Ectodermal cell (in vitro differentiated cells): ENCODE measurements at regions not wholly inside any gene's neighbourhood (a gene's known extent, or its start where the extent isn't known, plus 50 kb on each side); places are given as distances from the start of the nearest gene placed in this dataset.

Source experiments
- H3K27ac ChIP-seq: 2 replicates; pipeline ENCODE4 v1.7.0; 2013; ENCODE audit warnings: mild to moderate bottlenecking, low read depth, low read length; ENCODE audit not compliant: insufficient read depth, poor library complexity, severe bottlenecking
- H3K27me3 ChIP-seq: 2 replicates; pipeline ENCODE4 v1.7.0; 2013; ENCODE audit warnings: mild to moderate bottlenecking, low read length; ENCODE audit not compliant: insufficient read depth, control insufficient read depth, poor library complexity, severe bottlenecking
- H3K36me3 ChIP-seq: one replicate; pipeline ENCODE4 v1.7.0; 2013; ENCODE audit warnings: low read length; ENCODE audit not compliant: control insufficient read depth, insufficient read depth
- H3K4me1 ChIP-seq: one replicate; pipeline ENCODE4 v1.7.0; 2013; ENCODE audit warnings: low read length; ENCODE audit not compliant: control insufficient read depth, insufficient read depth
- H3K4me3 ChIP-seq: 2 replicates; pipeline ENCODE4 v1.7.0; 2013; ENCODE audit warnings: low read depth, low read length, control low read depth; ENCODE audit not compliant: insufficient read depth
- H3K9me3 ChIP-seq: 2 replicates; pipeline ENCODE4 v1.7.0; 2013; ENCODE audit warnings: mild to moderate bottlenecking, low read length, moderate library complexity; ENCODE audit not compliant: control insufficient read depth
- WGBS, 2 experiments: methylation state at CpG; one replicate each; pipeline ENCODE4 v1.1.7; 2013; ENCODE audit warnings: missing lambda C conversion rate in 2 of 2; 5-methylcytosine and 5-hydroxymethylcytosine counted together

GRCh38 chrX:69307756-69308155 lies 142.5 kb upstream of the PJA1 start:
- Histone ChIP-seq H3K36me3 (no peaks in the 10 kb centered on the region), H3K9me3 (no peaks in the 10 kb centered on the region), H3K27ac (no peak overlapping the region), H3K27me3 (no peaks in the 10 kb centered on the region), H3K4me3 (no peak overlapping the region), H3K4me1 (peaks cover 8% of the 10 kb centered on the region)
- 1 to 3% methylated on average over 9 to 10 of the region's 10 CpGs for WGBS, 2 experiments

- H3K4me1 ChIP-seq: peaks cover 8% of the 10 kb centered on the region
- 56 to 60% methylated on average over 1 of the region's 1 CpG for WGBS, 2 experiments
- H3K9me3 ChIP-seq: no peaks in the 10 kb centered on the region
- H3K27ac ChIP-seq: peak overlapping the region; percentile 2
- no peak overlapping the region for H3K4me3 ChIP-seq
- H3K27me3 ChIP-seq: no peaks in the 10 kb centered on the region
- no peaks in the 10 kb centered on the region for H3K36me3 ChIP-seq
Measured at GRCh38 chrX:69307029-69307428, 141.8 kb upstream of the PJA1 start.

DNA sequence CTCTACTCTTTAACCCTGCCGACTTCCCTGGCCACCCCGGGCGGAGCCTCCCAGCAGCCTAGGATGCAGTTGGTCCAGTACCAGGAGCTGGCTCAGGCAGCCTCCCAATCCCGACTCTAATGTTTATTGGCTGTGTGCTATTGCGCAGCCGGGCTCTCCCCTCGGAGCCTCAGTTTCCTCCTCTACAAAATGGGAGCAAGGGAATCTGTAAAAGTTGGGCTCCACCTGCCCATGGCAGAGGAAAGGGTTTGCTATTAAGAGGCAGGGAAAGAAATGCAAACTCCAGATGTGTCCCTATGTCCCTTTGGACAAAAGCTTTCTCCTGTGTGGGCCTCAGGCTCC lies 140.8 kb upstream of the PJA1 start:
- 12 to 14% methylated on average over 7 of the region's 7 CpGs for WGBS, 2 experiments
- Histone ChIP-seq H3K4me3 (no peak overlapping the region), H3K27ac (peak overlapping the region; percentile 55), H3K27me3 (no peaks in the 10 kb centered on the region), H3K36me3 (no peaks in the 10 kb centered on the region), H3K4me1 (peaks cover 8% of the 10 kb centered on the region), H3K9me3 (no peaks in the 10 kb centered on the region)

GRCh38 chrX:69305333-69306062 lies 140.2 kb upstream of the PJA1 start:
- H3K4me3 ChIP-seq: no peak overlapping the region
- WGBS, 2 experiments: 3 to 4% methylated on average over 39 of the region's 39 CpGs
- H3K27me3 ChIP-seq: no peaks in the 10 kb centered on the region
- peaks cover 8% of the 10 kb centered on the region for H3K4me1 ChIP-seq
- H3K36me3 ChIP-seq: no peaks in the 10 kb centered on the region
- H3K27ac ChIP-seq: peak overlapping the region; percentile 60
- H3K9me3 ChIP-seq: no peaks in the 10 kb centered on the region

DNA sequence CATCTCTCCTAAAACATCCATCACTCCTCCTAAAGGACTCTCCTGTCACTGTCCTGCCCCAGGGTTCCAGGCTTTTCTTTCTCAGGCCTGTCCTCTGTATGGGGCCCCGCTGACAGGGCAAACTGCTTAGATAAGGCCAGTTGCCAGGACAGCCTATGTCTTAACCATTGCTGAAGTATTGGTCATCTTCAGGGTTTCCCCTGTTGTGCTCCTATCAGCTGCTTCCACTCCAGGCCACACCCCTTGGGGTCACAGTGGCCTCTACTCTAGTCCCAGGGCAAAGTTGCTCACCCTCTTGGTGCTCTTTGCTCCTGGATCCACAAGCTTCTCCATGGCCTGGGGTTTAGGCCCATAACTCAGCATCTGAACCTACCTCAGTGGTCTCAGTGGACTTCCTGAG lies 138.0 kb upstream of the PJA1 start:
- Histone ChIP-seq H3K9me3 (no peaks in the 10 kb centered on the region), H3K36me3 (no peaks in the 10 kb centered on the region), H3K27ac (no peak overlapping the region), H3K4me1 (peaks cover 8% of the 10 kb centered on the region), H3K27me3 (no peaks in the 10 kb centered on the region), H3K4me3 (no peak overlapping the region)
- 83 to 94% methylated on average over 1 of the region's 1 CpG for WGBS, 2 experiments

DNA sequence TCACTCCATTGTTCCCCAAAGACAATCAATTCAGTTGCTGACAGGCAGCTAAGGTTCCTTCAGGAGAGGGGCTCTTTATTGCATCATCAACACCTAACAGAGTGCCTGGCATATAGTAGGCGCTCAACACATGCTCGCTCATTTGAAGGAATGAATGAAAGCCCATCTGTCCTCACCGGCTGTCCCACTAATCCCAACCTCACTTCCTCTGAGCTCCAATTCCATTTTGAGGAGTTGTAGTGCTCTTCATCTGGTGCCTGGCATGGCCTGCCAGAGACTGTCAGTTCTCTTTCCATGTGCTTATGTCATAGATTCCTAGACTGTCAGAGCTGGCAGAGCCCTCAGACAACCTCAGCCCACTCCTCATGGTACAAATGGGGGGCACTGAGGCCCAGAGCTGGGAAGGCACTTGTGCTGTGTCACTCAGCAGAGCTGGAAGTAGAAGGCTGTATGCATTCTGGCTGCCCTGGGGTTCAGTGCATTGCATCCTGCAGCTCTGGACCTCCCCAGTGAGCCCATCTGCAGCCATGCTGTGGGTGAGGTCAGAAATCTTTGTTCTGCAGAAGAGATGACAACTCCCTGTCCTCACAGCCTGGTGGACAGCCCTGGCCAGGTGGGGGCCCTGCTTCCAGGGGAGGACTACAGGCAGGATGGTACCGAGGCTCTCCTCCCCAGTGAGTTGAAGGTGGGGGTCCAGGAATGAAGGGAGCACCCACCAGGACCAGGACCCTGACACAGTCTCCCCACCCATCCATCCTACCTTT lies 134.9 kb upstream of the PJA1 start:
- Histone ChIP-seq H3K27ac (no peak overlapping the region), H3K27me3 (no peaks in the 10 kb centered on the region), H3K36me3 (no peaks in the 10 kb centered on the region), H3K9me3 (no peaks in the 10 kb centered on the region), H3K4me3 (no peak overlapping the region), H3K4me1 (no peaks in the 10 kb centered on the region)
- 90 to 94% methylated on average over 4 of the region's 4 CpGs for WGBS, 2 experiments

- no peak overlapping the region for H3K27ac ChIP-seq
- H3K9me3 ChIP-seq: no peaks in the 10 kb centered on the region
- H3K36me3 ChIP-seq: no peaks in the 10 kb centered on the region
- no peaks in the 10 kb centered on the region for H3K27me3 ChIP-seq
- H3K4me3 ChIP-seq: no peak overlapping the region
- 88 to 95% methylated on average over 6 of the region's 6 CpGs for WGBS, 2 experiments
- no peaks in the 10 kb centered on the region for H3K4me1 ChIP-seq
Measured at GRCh38 chrX:69299285-69299684, 134.0 kb upstream of the PJA1 start.

DNA sequence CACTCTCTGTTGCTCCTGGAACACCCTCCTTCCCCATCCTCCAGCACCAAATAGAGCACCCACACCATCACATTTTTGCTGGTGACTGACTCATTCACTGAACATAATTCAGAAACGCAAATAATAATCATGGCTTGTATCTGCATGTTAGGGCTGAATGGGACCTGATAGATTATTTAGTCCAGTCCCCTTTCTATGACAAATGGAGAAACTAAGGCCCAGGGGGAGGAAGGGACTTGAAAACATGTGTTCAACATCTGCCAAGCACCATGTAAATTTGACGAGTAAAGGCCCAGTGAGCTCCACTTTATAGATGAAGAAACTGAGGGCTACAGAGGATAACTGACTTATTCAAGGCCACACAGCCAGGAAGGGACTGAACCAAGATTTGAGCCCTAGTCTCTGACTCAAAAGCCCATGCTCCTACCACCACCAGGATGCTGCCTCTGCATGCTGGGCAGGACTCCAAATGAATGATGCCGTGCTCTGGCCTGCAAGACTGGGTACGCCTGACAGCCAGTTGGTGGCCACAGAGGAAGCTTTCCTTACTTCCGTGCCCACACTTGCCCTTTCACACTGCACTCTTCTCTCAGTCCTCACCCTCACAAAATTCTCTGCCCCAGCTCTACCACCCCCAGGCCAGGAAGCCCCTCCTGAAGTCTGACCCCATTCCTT lies 133.3 kb upstream of the PJA1 start:
- H3K27me3 ChIP-seq: no peaks in the 10 kb centered on the region
- 87 to 94% methylated on average over 5 of the region's 5 CpGs for WGBS, 2 experiments
- no peaks in the 10 kb centered on the region for H3K9me3 ChIP-seq
- H3K4me3 ChIP-seq: no peak overlapping the region
- H3K27ac ChIP-seq: no peak overlapping the region
- H3K36me3 ChIP-seq: no peaks in the 10 kb centered on the region
- no peaks in the 10 kb centered on the region for H3K4me1 ChIP-seq

GRCh38 chrX:69297506-69297905 lies 132.3 kb upstream of the PJA1 start:
- 68 to 94% methylated on average over 3 to 5 of the region's 5 CpGs for WGBS, 2 experiments
- H3K27ac ChIP-seq: no peak overlapping the region
- no peaks in the 10 kb centered on the region for H3K27me3 ChIP-seq
- H3K4me3 ChIP-seq: no peak overlapping the region
- no peaks in the 10 kb centered on the region for H3K4me1 ChIP-seq
- H3K9me3 ChIP-seq: no peaks in the 10 kb centered on the region
- H3K36me3 ChIP-seq: no peaks in the 10 kb centered on the region
